Kasumi-1 (cell line): ENCODE measurements at regions not wholly inside any gene's neighbourhood (a gene's known extent, or its start where the extent isn't known, plus 50 kb on each side); places are given as distances from the start of the nearest gene placed in this dataset.

Experiments used
- DNase-seq, 2 experiments: peaks; one replicate each; lab custom pipeline; 2025; lab: John Stamatoyannopoulos, UW

DNA sequence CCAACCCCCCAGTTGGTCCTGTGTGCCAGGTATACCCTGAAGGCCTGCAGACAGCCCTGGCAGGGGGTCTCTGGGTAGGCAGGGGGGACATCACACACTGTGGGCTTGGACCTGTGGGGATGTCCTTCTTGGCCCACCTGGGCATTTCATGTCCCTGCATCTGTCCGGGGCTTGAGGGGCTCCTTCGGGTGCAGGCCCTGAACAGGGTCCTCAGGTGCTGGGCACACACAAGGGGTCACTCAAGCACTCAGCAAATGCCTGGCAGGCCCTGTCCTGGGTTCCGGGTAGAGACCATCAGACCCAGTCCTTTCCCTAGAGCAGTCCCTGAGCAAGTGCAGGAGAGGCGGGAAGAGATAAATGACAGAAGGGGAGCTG lies 70.5 kb upstream of the WNT11 start:
- DNase-seq = no peak

GRCh38 chr11:76276046-76276780 lies 69.9 kb upstream of the WNT11 start:
- DNase-seq = no peak

DNA sequence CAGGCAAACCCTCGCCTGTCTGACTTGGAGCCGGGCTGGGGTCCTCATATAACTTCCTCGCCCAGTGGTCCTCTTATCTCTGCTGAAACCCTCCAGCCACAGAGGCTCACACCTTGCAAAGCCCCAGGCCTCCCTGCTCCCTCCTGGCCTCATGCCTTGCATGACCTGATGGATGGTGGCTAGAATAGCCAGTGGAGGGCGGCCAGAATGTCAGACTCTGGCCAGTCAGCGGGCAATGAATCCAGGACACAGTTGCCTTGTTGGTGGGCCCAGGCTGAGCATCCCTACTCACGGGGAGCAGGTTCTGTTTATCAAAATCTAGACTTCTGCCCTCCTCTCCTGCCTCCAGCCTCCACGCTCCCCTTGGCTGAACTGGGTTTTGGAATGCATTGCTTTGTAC lies 69.1 kb upstream of the WNT11 start:
- DNase-seq = no peak

DNA sequence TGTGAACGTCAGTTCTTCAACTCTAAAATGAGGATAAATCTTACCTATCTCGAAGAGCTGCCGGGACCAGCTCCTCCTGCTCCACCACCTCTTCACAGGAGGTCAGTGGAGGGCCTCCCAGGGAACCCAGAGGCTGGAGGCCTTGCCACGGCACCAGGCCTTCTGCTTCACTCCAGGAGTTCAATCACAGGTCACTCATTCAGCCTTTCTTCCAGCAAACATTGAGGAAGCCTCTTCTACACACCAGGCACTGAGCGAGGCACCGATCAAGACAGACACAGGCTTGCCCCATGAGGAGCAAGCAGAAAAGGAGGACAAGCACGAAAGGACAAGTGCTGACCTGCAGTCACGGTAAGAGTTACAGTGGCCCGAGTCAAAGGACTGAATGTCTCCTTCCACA lies 64.8 kb upstream of the WNT11 start:
- no peak for DNase-seq

- no peak for DNase-seq
Observed at GRCh38 chr11:76270389-76270788, 64.1 kb upstream of the WNT11 start.

DNA sequence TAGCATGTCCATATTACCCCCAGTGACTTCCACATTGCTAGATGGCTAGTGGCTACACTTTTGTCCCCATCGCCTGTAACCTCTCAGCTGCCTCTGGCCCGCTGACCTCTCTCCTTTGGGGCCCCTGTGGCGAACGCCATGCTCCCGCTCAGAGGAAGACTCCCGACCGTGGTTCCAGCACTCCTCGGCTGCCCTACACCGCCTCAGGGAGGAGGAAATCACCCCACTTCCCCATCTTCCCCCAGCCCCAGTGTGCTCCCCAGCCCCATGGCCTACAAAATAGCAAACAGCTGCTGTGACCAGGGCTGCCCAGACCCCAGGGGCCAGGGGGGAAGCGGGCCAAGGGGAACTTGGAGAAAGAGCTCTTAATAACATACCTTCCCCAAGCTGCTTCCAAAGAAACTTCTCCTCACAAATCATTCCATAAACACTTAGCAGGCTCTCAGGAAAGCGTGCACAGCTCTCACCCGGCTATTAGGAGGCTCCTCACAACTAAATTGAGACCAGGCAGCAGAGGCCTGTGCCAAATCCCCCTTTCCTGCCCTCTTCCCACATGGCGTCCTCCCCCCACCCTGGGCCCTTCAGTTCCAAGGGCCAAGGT lies 63.5 kb upstream of the WNT11 start:
- no peak for DNase-seq

- DNase-seq = no peak
Observed at GRCh38 chr11:76269247-76269646, 62.9 kb upstream of the WNT11 start.

DNA sequence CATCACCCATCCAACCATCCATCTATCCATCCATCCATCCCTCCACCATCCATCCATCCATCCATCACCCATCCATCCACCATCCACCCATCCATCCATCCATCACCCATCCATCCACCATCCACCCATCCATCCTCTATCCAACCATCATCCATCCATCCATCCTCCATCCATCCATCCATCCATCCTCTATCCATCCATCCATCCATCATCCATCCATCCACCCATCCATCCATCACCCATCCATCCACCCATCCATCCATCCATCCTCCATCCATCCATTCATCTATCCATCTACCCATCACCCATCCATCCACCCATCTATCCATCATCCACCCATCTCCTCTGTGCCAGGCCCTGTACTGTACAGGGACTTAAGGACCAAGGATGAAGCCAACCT lies 62.2 kb upstream of the WNT11 start:
- no peak for DNase-seq

- no peak for DNase-seq
Observed at GRCh38 chr11:76267556-76267955, 61.3 kb upstream of the WNT11 start.

DNA sequence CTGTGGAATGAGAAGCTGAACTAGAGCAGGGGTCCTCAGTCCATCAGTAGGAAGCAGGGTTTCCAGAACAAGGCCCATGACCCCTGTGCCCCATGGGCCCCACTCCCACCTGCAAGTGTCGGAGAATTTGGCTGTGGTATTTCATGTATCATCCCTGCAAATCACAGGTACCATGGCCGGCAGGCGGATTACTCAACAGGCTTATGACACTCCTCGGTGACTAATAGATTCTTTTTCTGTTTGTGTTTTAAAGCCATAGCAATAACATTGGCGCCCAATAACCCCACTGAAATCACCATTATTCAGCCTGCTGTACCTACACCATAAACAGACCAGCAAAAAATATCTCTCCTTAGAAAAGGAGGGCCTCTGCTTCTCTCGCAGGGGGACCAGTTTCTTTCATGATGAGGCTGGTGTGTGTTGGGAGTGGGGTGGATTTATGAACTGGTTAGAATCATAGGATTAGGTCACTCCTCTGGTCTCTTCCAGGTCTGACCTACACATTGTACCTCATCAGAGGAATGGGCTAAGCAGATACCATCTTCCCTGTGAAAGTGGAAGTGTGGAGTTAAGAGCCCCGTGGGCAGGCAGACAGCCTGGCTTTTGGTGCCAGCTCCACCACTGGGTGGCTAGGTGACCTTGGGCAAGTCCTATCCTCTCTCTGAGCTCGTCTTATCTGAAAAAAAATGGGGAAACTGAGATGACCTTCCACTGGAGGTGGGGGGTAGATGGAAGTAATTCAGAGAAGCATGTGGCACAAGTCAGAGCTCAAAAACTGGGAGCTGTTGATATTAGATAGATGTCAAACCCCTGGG lies 60.2 kb upstream of the WNT11 start:
- no peak for DNase-seq

GRCh38 chr11:76265771-76266241 lies 59.5 kb upstream of the WNT11 start:
- no peak for DNase-seq

GRCh38 chr11:76263657-76264056 lies 57.4 kb upstream of the WNT11 start:
- no peak for DNase-seq

DNA sequence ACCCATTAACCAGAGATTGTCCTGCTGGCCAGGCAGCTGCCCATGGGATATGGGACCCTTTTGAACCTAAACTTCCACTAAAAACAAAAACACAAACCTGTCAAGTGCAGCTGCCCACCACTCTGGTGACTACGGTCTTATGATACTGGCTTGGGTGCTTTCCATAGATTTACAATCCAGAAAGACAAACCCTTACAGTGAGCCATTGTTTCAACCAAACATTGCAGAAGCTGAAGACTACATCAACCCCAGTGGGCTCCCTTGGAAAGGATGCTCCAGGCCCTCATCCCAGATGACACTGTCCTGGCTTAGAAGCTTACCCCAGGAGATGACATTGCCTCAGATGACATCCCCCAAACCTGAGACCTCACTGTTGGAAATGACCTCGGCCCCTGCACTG lies 56.9 kb upstream of the WNT11 start:
- no peak for DNase-seq

- DNase-seq = no peak
Observed at GRCh38 chr11:76260296-76260925, 54.1 kb upstream of the WNT11 start.

DNA sequence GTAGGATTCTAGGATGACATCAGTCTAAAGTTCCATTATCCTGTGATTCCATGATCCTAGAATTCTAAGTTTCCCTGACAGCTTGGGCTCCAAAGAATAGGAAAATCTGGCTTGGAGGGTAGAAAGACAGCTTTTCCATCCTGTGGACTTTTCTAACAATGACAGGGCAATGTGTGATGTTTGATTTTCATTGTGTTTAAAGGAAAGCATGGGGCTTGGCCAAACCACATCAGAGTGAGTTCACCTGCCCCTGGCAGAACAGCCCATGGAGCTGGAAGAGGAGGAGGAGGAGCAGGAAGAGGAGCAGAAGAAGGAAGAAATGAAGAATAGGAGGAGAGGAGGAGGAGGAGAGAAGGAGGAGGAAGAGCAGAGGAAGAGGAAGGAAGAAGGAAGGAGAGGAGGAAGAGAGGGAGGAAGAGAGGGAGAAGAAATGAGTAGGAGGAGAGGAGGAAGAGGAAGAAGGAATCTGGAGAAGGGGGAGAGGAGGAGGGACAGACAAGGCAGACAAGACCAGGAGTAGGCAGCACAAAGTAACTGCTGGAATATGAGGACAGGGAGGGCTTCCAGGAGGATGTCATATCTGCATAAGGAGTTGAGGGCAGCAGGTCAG lies 53.1 kb upstream of the WNT11 start:
- DNase-seq = no peak

DNA sequence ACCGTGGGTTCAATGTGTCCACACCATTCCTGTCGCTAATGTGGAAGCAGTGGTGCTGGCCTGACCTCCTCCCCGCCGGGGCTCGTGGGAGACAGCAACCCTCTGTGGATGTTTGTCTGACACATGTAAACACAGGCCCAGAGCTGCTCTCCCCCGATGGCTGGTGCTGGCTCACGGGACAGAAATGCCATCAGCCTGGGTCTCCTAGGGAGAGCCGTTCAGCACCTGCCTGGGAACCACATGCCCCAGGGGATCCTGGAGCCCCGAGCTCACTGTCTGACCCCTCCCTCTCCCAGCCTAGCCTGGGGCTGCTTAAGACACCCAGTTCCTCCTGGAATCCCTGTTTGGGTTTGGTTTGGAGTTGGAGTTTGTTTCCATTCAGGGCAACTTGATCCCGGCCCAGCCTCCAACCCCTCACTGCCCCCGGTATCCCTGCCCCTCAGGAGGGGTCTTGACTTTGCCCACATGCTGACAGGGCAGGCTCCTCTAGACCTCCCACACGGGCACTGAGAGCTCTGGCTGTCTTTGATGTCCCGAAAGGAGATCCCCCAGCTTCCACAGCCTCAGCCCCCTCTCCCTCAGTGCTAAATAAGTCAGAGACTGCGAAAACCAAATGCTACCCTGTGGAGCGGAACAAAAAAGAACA lies 50.9 kb upstream of the WNT11 start:
- no peak for DNase-seq

DNA sequence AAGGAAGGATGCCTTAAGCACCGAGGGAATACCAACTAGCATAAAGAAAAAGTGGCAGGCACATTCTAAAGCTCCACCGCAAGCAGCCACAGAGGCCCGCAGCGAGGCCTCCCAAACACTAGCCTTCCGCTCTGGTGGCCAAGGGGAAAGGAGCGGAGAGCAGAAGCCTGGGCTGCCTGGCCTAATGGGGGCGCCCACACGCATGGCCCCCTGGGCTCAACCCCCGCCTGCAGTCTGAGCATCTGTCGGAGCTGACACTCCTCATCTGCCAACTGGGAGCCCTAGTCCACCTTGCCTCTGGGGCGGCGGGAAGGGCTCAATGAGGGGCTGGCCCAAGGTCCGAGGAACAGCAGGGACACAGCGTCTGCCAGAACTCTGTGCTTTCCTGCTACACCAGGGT lies 50.1 kb upstream of the WNT11 start:
- no peak for DNase-seq
